GM10248 (cell line): ENCODE measurements at regions not wholly inside any gene's neighbourhood (a gene's known extent, or its start where the extent isn't known, plus 50 kb on each side); places are given as distances from the start of the nearest gene placed in this dataset.

Experiments used
- CTCF ChIA-PET: fragments of 300-600 bp; sonication (Branson Sonifier 250); formaldehyde crosslinking; extraction: SDS; loops from one replicate; lab custom pipeline; 2021; ENCODE audit warnings: antibody characterized with exemption; lab: Yijun Ruan, JAX
- POLR2A ChIA-PET: fragments of 350-650 bp; sonication (Branson Sonifier 250); formaldehyde crosslinking; extraction: SDS; loops from one replicate; lab custom pipeline; 2020; ENCODE audit warnings: antibody characterized with exemption; lab: Yijun Ruan, JAX
- DNase-seq: peaks from one replicate; pipeline ENCODE4 v3.0.0; 2012; ENCODE audit errors: extremely low spot score
- CTCF ChIP-seq: IDR thresholded peaks from 2 replicates; pipeline ENCODE4 v1.5.1; 2012; ENCODE audit warnings: mild to moderate bottlenecking, low read depth; ENCODE audit errors: extremely low read depth, missing control alignments, control extremely low read depth

GRCh38 chr2:142445551-142446072 lies 314.8 kb upstream of the LRP1B start:
- DNase-seq = no peak
- ChIA-PET CTCF (interaction anchor here (0.9 kb wide), 1 partner anchor 28 kb away, joined by 3 read pairs; no protein-coding TSS in a partner anchor), POLR2A (no interaction called here)
- TF ChIP-seq CTCF = no peak

- CTCF ChIA-PET = no interaction called here
- no peak for DNase-seq
- POLR2A ChIA-PET = no interaction called here
- no peak for TF ChIP-seq CTCF
These were observed 314.2 kb upstream of the LRP1B start for GRCh38 chr2:142445023-142445422.

- CTCF ChIA-PET = no interaction called here
- no peak for DNase-seq
- POLR2A ChIA-PET = no interaction called here
These were observed 305.0 kb upstream of the LRP1B start for GRCh38 chr2:142435847-142436246.

GRCh38 chr2:142426064-142426463 lies 295.2 kb upstream of the LRP1B start:
- DNase-seq = no peak
- ChIA-PET CTCF (interaction anchor here (1.1 kb wide), 1 partner anchor 10 kb away, joined by 3 read pairs; no protein-coding TSS in a partner anchor), POLR2A (no interaction called here)
- no peak for TF ChIP-seq CTCF

More at GRCh38 chr2:142435847-142436246, 305.0 kb upstream of the LRP1B start:
- no peak for TF ChIP-seq CTCF

- ChIA-PET CTCF (no interaction called here), POLR2A (no interaction called here)
- no peak for TF ChIP-seq CTCF
- DNase-seq = no peak
These were observed 294.7 kb upstream of the LRP1B start for GRCh38 chr2:142425551-142425950.

GRCh38 chr2:142423603-142424002 lies 292.8 kb upstream of the LRP1B start:
- no peak for DNase-seq
- TF ChIP-seq CTCF = no peak
- ChIA-PET POLR2A (no interaction called here), CTCF (no interaction called here)
